ENCODE measurements at regions not wholly inside any gene's neighbourhood (a gene's known extent, or its start where the extent isn't known, plus 50 kb on each side); places are given as distances from the start of the nearest gene placed in this dataset.

GRCh38 chr3:72279631-72280041 lies 494.7 kb upstream of the PROK2 start:
- no peak overlapping the region for H2BK5ac ChIP-seq (ENCODE audit: insufficient read length, low read length)
- no peak overlapping the region for H2BK120ac ChIP-seq (ENCODE audit: low read depth, low read length, poor library complexity, severe bottlenecking)
- H4K91ac ChIP-seq (ENCODE audit: insufficient read length, low read depth, low read length) = no peak overlapping the region
- Mint-ChIP-seq H3K27me3 (ENCODE audit: low read depth) (peaks cover 14% of the 10 kb centered on the region), H3K36me3 (ENCODE audit: insufficient read depth in 1 of 3, low read depth in 3 of 3) (peaks cover 0 to 10% (median 5%) of the 10 kb centered on the region in 3 experiments; a peak in 4 of 7 replicates), H3K9me3 (peaks cover 2 to 3% of the 10 kb centered on the region in 2 experiments; a peak in 2 of 5 replicates), H3K4me1 (peaks cover 0 to 17% of the 10 kb centered on the region in 2 experiments; a peak in 3 of 4 replicates), H3K27ac (no peak overlapping the region), H3K4me3 (no peak overlapping the region)
- no peak overlapping the region for H2BK15ac ChIP-seq (ENCODE audit: low read depth, low read length)
- H4K20me1 ChIP-seq (ENCODE audit: control insufficient read depth, insufficient read depth, insufficient read length) = no peaks in the 10 kb centered on the region
- H3K9me3 ChIP-seq (ENCODE audit: control insufficient read depth, low read depth, low read length) = no peaks in the 10 kb centered on the region
- H3K79me1 ChIP-seq (ENCODE audit: insufficient read depth, low read depth, low read length, poor library complexity, severe bottlenecking) = no peaks in the 10 kb centered on the region
- H3K27me3 ChIP-seq (ENCODE audit: insufficient read depth, low read length) = no peaks in the 10 kb centered on the region
- no peak for TF ChIP-seq CTCF (conservative IDR thresholded peaks at IDR 0.05)
- no peak overlapping the region for H3K9ac ChIP-seq (ENCODE audit: extremely low read depth, insufficient read length, low read length)
- no peak for DNase-seq
- H3K27ac ChIP-seq (ENCODE audit: insufficient read length, low read depth, low read length) = no peak overlapping the region
- no peak overlapping the region for H2BK20ac ChIP-seq (ENCODE audit: low read depth, low read length, poor library complexity, severe bottlenecking)
- H3K79me2 ChIP-seq (ENCODE audit: insufficient read depth, low read length) = no peaks in the 10 kb centered on the region
- H2BK12ac ChIP-seq (ENCODE audit: insufficient read length, low read depth, low read length) = no peak overlapping the region
- H2AK5ac ChIP-seq (ENCODE audit: insufficient read length, low read length) = no peak overlapping the region
- no CpG with 5 or more reads among the region's 6 CpGs for WGBS (ENCODE audit: extremely low coverage, insufficient read length, low lambda C conversion rate)
- H3K14ac ChIP-seq (ENCODE audit: insufficient read depth, low read length) = no peak overlapping the region
- H3K23ac ChIP-seq (ENCODE audit: insufficient read length, low read depth, low read length) = no peak overlapping the region
- H3K18ac ChIP-seq (ENCODE audit: insufficient read length, low read depth, low read length) = no peak overlapping the region
- no peak overlapping the region for H2AFZ ChIP-seq (ENCODE audit: low read length)
- H4K5ac ChIP-seq (ENCODE audit: insufficient read length, low read depth, low read length) = no peak overlapping the region
- H3K4ac ChIP-seq (ENCODE audit: low read depth, low read length) = no peak overlapping the region
- H4K8ac ChIP-seq (replicated peaks; ENCODE audit: insufficient read length, low read depth, low read length) = no peak overlapping the region
- no peaks in the 10 kb centered on the region; the same call in 1 of the 2 replicates for H3K4me1 ChIP-seq (ENCODE audit: insufficient read depth, low read length)
- no peaks in the 10 kb centered on the region for H3K23me2 ChIP-seq (ENCODE audit: insufficient read length, low read depth, low read length, poor library complexity, severe bottlenecking)
- no peak overlapping the region for H3K56ac ChIP-seq (ENCODE audit: insufficient read length, low read depth, low read length)
- H3K4me2 ChIP-seq (ENCODE audit: insufficient read depth, insufficient read length, low read length) = no peak overlapping the region
- H3T11ph ChIP-seq (ENCODE audit: low read length) = no peak overlapping the region

All from H9 (cell line).